GM12878 (cell line): ENCODE measurements at regions not wholly inside any gene's neighbourhood (a gene's known extent, or its start where the extent isn't known, plus 50 kb on each side); places are given as distances from the start of the nearest gene placed in this dataset.
A peak's percentile ranks its signal among the peaks of the same experiment; 100 is the strongest.

ENCODE experiments used
- ATAC-seq: fragments of 200-7000 bp; cut with Tn5 transposase; 3 replicates; pipeline ENCODE4 v1.9.1; 2020; ENCODE audit warnings: mild to moderate bottlenecking, moderate library complexity
- BruUV-seq: library from RNA; stranded (reverse); fragments of 400-500 nt; replicated peaks from 2 replicates; lab custom pipeline; 2021; lab: Mats Ljungman, UMichigan
- CTCF ChIA-PET: fragments of 300-600 bp; sonication (Branson Sonifier 250); formaldehyde crosslinking; extraction: SDS; loops from one replicate; lab custom pipeline; 2021; ENCODE audit warnings: inconsistent platforms; lab: Yijun Ruan, JAX
- POLR2A ChIA-PET: fragments of 350-600 bp; formaldehyde crosslinking; extraction: SDS; loops from one replicate; lab custom pipeline; 2021; ENCODE audit warnings: inconsistent platforms; lab: Charles Lee
- RAD21 ChIA-PET: fragments of 300-600 bp; sonication (Branson Sonifier 250); formaldehyde crosslinking; loops from one replicate; lab custom pipeline; 2023; ENCODE audit warnings: antibody characterized with exemption; ENCODE audit not compliant: unreplicated experiment; lab: Charles Lee
- SMC1A ChIA-PET: fragments of 300-600 bp; sonication (Branson Sonifier 250); formaldehyde crosslinking; loops from one replicate; lab custom pipeline; 2023; ENCODE audit not compliant: unreplicated experiment, uncharacterized antibody; lab: Charles Lee
- DNase-seq: peaks from one replicate; pipeline ENCODE4 v3.0.0-alpha.2; 2011; ENCODE audit warnings: low read depth, low spot score
- FAIRE-seq: peaks from 3 replicates; lab custom pipeline; 2011; peaks lifted over from hg19 to GRCh38; lab: Jason Lieb, UNC
- H2AFZ ChIP-seq: 2 replicates; pipeline ENCODE4 v1.6.0; 2011; ENCODE audit warnings: low read depth, low read length, control low read depth; ENCODE audit not compliant: control insufficient read depth
- H3K27ac ChIP-seq: 2 replicates; pipeline ENCODE4 v1.5.1; 2011; ENCODE audit warnings: control low read depth; ENCODE audit not compliant: control insufficient read depth, insufficient read depth
- H3K27me3 ChIP-seq, 2 experiments: replicated peaks in 1 of 2; 2 replicates each; pipeline versions ENCODE4 v1.6.0 to v1.6.1; 2011; ENCODE audit warnings: low read length in 1 of 2; ENCODE audit not compliant: control insufficient read depth in 2 of 2, insufficient read depth in 2 of 2
- H3K36me3 ChIP-seq, 2 experiments: 2 replicates each; pipeline ENCODE4 v1.5.1; 2011; ENCODE audit warnings: low read length in 1 of 2; ENCODE audit not compliant: control insufficient read depth in 2 of 2, insufficient read depth in 2 of 2
- H3K4me1 ChIP-seq: 2 replicates; pipeline ENCODE4 v1.6.1; 2011; ENCODE audit warnings: mild to moderate bottlenecking, low read length, moderate library complexity, mixed read lengths; ENCODE audit not compliant: control insufficient read depth, insufficient read depth
- H3K4me2 ChIP-seq: 2 replicates; pipeline ENCODE4 v1.6.0; 2011; ENCODE audit warnings: control low read depth; ENCODE audit not compliant: control insufficient read depth, insufficient read depth
- H3K4me3 ChIP-seq: fragments of 200-600 bp; sonication (generic); 2 replicates; pipeline ENCODE4 v1.5.1; 2016
- H3K79me2 ChIP-seq: 2 replicates; pipeline ENCODE4 v1.6.0; 2011; ENCODE audit warnings: low read length; ENCODE audit not compliant: control insufficient read depth, insufficient read depth
- H3K9ac ChIP-seq: 2 replicates; pipeline ENCODE4 v1.8.0; 2011; ENCODE audit warnings: low read length, control low read depth, mixed read lengths; ENCODE audit not compliant: control insufficient read depth, insufficient read depth
- H3K9me3 ChIP-seq: replicated peaks from 3 replicates; pipeline ENCODE4 v1.5.1; 2011; ENCODE audit warnings: mild to moderate bottlenecking, low read length; ENCODE audit not compliant: control insufficient read depth, insufficient read depth
- H4K20me1 ChIP-seq: 2 replicates; pipeline ENCODE4 v1.6.0; 2011; ENCODE audit not compliant: control insufficient read depth, insufficient read depth
- CTCF ChIP-seq, 3 experiments: IDR thresholded peaks in 2 of 3; conservative IDR thresholded peaks in 1 of 3; 2 replicates each; pipeline ENCODE4 v1.5.1; 2011; ENCODE audit warnings: low read depth in 3 of 3, low read length in 3 of 3, mild to moderate bottlenecking in 3 of 3, control low read depth in 2 of 3, moderate library complexity in 2 of 3, inconsistent platforms in 1 of 3, mixed read lengths in 1 of 3; ENCODE audit not compliant: control insufficient read depth in 2 of 3, insufficient read depth in 1 of 3; ENCODE audit errors: extremely low read depth in 1 of 3
- E4F1 ChIP-seq: fragments of 450-650 bp; IDR thresholded peaks from 2 replicates; pipeline ENCODE4 v1.6.1; 2018; ENCODE audit warnings: borderline replicate concordance, mild to moderate bottlenecking; ENCODE audit not compliant: partially characterized antibody
- MYC ChIP-seq: IDR thresholded peaks from 2 replicates; pipeline ENCODE4 v1.6.1; 2011; ENCODE audit warnings: mild to moderate bottlenecking, low read length, moderate library complexity, inconsistent platforms; ENCODE audit not compliant: insufficient read depth, insufficient replicate concordance, insufficient read length, severe bottlenecking
- NR2F1 ChIP-seq: fragments of 450-650 bp; conservative IDR thresholded peaks from 2 replicates; pipeline ENCODE4 v1.6.1; 2017; ENCODE audit warnings: mild to moderate bottlenecking
- PAX5 ChIP-seq: IDR thresholded peaks from 2 replicates; pipeline ENCODE4 v1.6.1; 2011; ENCODE audit warnings: low read depth, low read length, borderline replicate concordance
- PML ChIP-seq: IDR thresholded peaks from 2 replicates; pipeline ENCODE4 v1.6.1; 2012; ENCODE audit warnings: low read length, inconsistent platforms
- POLR2A ChIP-seq: IDR thresholded peaks from 2 replicates; pipeline ENCODE4 v1.6.1; 2011; ENCODE audit warnings: low read depth, mild to moderate bottlenecking, low read length
- RAD51 ChIP-seq: fragments of 450-650 bp; IDR thresholded peaks from 2 replicates; pipeline ENCODE4 v1.6.1; 2016; ENCODE audit warnings: moderate library complexity, mild to moderate bottlenecking, inconsistent platforms
- ZBTB11 ChIP-seq: fragments of 450-650 bp; formaldehyde crosslinking; IDR thresholded peaks from 2 replicates; pipeline ENCODE4 v1.5.0; 2022; ENCODE audit warnings: mild to moderate bottlenecking, missing genetic modification characterization
- ZZZ3 ChIP-seq: IDR thresholded peaks from 2 replicates; pipeline ENCODE4 v1.6.1; 2011; ENCODE audit warnings: low read depth; ENCODE audit not compliant: control insufficient read depth, insufficient read length
- WGBS: methylation state at CpG from one replicate; pipeline ENCODE4 v1.1.6; 2016; ENCODE audit warnings: low lambda C conversion rate; ENCODE audit not compliant: insufficient replicate concordance, insufficient coverage; ENCODE audit errors: missing lambda C conversion rate; 5-methylcytosine and 5-hydroxymethylcytosine counted together
- in situ Hi-C: fragments of 300-500 bp; cut with MboI; formaldehyde crosslinking; loops from 9 replicates; pipeline ENCODE4 v1.14.3; 2018; ENCODE audit warnings: mixed read lengths
- intact Hi-C: fragments of 100-400 bp; cut with micrococcal nuclease; formaldehyde crosslinking; loops from one replicate; pipeline ENCODE4 v1.14.2; 2022; ENCODE audit not compliant: unreplicated experiment

- H3K4me1 ChIP-seq: no peaks in the 10 kb centered on the region
- no peaks in the 10 kb centered on the region for H3K27me3 ChIP-seq
- ATAC-seq (no peak), DNase-seq (no peak), FAIRE-seq (no peak)
- WGBS: 65% methylated on average over 5 of the region's 5 CpGs
- in situ Hi-C loops (no loop called here), intact Hi-C loops (no loop called here)
- ChIA-PET CTCF (no interaction called here), RAD21 (no interaction called here), POLR2A (no interaction called here), SMC1A (no interaction called here)
- H3K79me2 ChIP-seq: no peaks in the 10 kb centered on the region
- H4K20me1 ChIP-seq: no peaks in the 10 kb centered on the region
- H3K9ac ChIP-seq: no peak overlapping the region
- no peak overlapping the region for H3K4me2 ChIP-seq
- no TSS peak for BruUV-seq
- H3K4me3 ChIP-seq: no peak overlapping the region
- TF ChIP-seq E4F1 (no peak), CTCF (IDR thresholded peaks at IDR 0.05 in 2 of 3, conservative IDR thresholded peaks at IDR 0.05 in 1 of 3; ENCODE audit: control insufficient read depth in 2 of 3, extremely low read depth in 1 of 3, insufficient read depth in 1 of 3, low read depth in 3 of 3, low read length in 3 of 3) (0 out of 6 replicates have a peak, but pooled peaks of 2 of the 3 experiments have one; percentile 13 to 19), ZZZ3 (no peak), PML (no peak), MYC (no peak), PAX5 (no peak), RAD51 (no peak), NR2F1 (peak; percentile 54; the same call in 1 of the 2 replicates), POLR2A (no peak), ZBTB11 (CRISPR knock-in tag) (no peak)
- H3K27ac ChIP-seq: no peak overlapping the region
- no peaks in the 10 kb centered on the region for H3K36me3 ChIP-seq
- no peaks in the 10 kb centered on the region; the same call in 2 of the 3 replicates for H3K9me3 ChIP-seq
- H2AFZ ChIP-seq: no peak overlapping the region
These were observed 177.2 kb downstream of the MOSPD2 start for GRCh38 chrX:15050395-15050794.
